ENCODE measurements at regions not wholly inside any gene's neighbourhood (a gene's known extent, or its start where the extent isn't known, plus 50 kb on each side); places are given as distances from the start of the nearest gene placed in this dataset.

- no peak for TF ChIP-seq POU2F2 (IDR thresholded peaks at IDR 0.05; ENCODE audit: low read depth, low read length)
- TF ChIP-seq SPI1 (IDR thresholded peaks at IDR 0.05; ENCODE audit: low read depth, low read length) = no peak
- TF ChIP-seq PAX5 (IDR thresholded peaks at IDR 0.05; ENCODE audit: insufficient read depth, low read length, severe bottlenecking) = no peak
- TF ChIP-seq POLR2A (IDR thresholded peaks at IDR 0.05; ENCODE audit: low read depth, low read length) = no peak
- TF ChIP-seq POLR2AphosphoS5 (IDR thresholded peaks at IDR 0.05; ENCODE audit: low read depth, low read length) = no peak
- no peak for TF ChIP-seq TAF1 (IDR thresholded peaks at IDR 0.05; ENCODE audit: low read depth, low read length)
- FAIRE-seq (no peak), DNase-seq (ENCODE audit: insufficient read length, low spot score) (no peak)
These were observed 201.3 kb upstream of the BTBD3 start for GRCh38 chr20:11716239-11716944.

DNA sequence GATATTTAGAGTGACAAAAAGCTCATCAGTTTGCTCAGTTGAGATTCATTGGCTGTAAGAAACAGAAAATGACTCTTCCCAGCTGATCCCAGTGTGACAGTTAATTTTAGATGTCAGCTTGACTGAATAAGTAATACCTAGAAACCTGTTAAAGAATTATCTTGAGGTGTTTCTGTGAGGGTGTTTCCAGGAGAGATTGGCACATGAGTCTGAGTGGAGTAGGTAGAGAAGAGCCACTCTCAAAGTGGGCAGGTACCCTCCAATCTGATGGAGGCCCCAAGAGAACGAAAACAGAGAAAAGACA lies 200.8 kb upstream of the BTBD3 start:
- TF ChIP-seq POLR2A (IDR thresholded peaks at IDR 0.05; ENCODE audit: low read depth, low read length) = no peak
- no peak for TF ChIP-seq POU2F2 (IDR thresholded peaks at IDR 0.05; ENCODE audit: low read depth, low read length)
- TF ChIP-seq TAF1 (IDR thresholded peaks at IDR 0.05; ENCODE audit: low read depth, low read length) = no peak
- no peak for TF ChIP-seq SPI1 (IDR thresholded peaks at IDR 0.05; ENCODE audit: low read depth, low read length)
- no peak for TF ChIP-seq POLR2AphosphoS5 (IDR thresholded peaks at IDR 0.05; ENCODE audit: low read depth, low read length)
- TF ChIP-seq PAX5 (IDR thresholded peaks at IDR 0.05; ENCODE audit: insufficient read depth, low read length, severe bottlenecking) = no peak
- FAIRE-seq (no peak), DNase-seq (ENCODE audit: insufficient read length, low spot score) (no peak)

DNA sequence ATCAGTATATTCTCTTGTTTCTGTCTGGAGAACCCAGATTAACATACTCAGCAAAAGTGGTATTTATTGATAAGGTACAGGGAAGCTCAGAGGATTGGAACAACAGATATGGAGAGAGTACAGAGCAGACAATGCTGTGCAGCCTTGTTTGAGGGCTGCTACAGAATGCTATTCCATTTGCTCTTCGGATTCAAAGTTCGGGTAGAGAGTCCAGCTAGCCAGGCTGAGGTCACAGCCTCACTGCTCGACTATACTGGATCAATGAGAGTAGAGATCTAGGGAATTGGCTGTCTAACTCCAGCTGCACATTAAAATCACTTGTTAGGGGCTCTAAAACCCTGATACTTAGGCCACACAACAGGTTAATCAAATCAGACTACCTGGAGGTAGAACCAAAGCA lies 200.1 kb upstream of the BTBD3 start:
- TF ChIP-seq TAF1 (IDR thresholded peaks at IDR 0.05; ENCODE audit: low read depth, low read length) = no peak
- no peak for TF ChIP-seq POLR2AphosphoS5 (IDR thresholded peaks at IDR 0.05; ENCODE audit: low read depth, low read length)
- no peak for TF ChIP-seq PAX5 (IDR thresholded peaks at IDR 0.05; ENCODE audit: insufficient read depth, low read length, severe bottlenecking)
- DNase-seq (ENCODE audit: insufficient read length, low spot score) (no peak), FAIRE-seq (no peak)

DNA sequence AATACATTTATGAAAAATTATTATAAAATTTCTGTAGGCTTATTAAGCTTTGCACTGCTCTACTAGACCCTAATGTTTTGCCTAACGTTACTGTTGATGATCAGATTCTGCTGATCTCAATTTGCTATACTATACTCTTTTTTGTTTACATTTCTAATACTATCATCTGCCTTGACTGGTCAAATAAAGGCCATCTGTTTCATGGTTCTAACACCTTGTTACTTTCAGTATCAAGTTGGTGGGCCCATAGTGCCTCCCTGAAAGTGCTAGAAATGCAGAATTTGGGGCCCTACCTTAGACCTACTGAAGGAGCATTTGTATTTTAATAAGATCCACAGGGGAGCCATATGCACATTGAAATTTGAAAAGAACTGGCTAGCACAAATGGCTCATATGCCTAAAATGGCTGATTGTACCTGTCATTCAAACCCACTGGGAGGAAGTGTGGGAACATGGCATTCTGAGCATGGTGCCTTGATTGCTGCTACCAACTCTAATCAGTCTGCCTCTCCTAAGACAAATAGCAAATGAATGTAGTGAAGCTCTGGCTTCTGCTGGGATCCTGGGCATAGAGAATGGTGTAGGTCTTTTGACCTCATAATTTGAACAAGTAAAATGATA lies 199.1 kb upstream of the BTBD3 start:
- DNase-seq (ENCODE audit: insufficient read length, low spot score) (no peak), FAIRE-seq (no peak)
- TF ChIP-seq SPI1 (IDR thresholded peaks at IDR 0.05; ENCODE audit: low read depth, low read length) (no peak), PAX5 (IDR thresholded peaks at IDR 0.05; ENCODE audit: insufficient read depth, low read length, severe bottlenecking) (no peak), POU2F2 (IDR thresholded peaks at IDR 0.05; ENCODE audit: low read depth, low read length) (no peak), POLR2AphosphoS5 (IDR thresholded peaks at IDR 0.05; ENCODE audit: low read depth, low read length) (no peak), TAF1 (IDR thresholded peaks at IDR 0.05; ENCODE audit: low read depth, low read length) (no peak)

DNA sequence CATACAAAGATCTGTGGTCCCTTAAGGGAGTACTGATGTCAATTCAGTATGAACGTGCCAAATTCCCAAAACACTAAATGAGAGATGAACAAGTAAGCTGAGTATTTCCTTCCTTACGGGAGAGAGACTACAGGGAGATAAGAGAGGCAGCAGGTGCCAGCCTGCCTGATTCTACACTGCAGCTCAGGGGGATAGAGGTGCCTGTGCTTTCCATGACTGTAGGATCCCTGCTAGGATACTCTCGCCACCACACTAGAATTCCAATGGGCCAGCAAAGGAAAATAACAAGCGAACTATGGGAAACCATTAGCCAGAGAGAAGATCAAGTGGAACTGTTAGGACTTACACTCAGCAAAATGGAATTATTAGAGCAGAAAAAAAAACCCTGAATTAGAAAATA lies 198.5 kb upstream of the BTBD3 start:
- no peak for DNase-seq (ENCODE audit: insufficient read length, low spot score)
- TF ChIP-seq POU2F2 (IDR thresholded peaks at IDR 0.05; ENCODE audit: low read depth, low read length) (no peak), PAX5 (IDR thresholded peaks at IDR 0.05; ENCODE audit: insufficient read depth, low read length, severe bottlenecking) (no peak), TAF1 (IDR thresholded peaks at IDR 0.05; ENCODE audit: low read depth, low read length) (no peak), POLR2A (IDR thresholded peaks at IDR 0.05; ENCODE audit: low read depth, low read length) (no peak), POLR2AphosphoS5 (IDR thresholded peaks at IDR 0.05; ENCODE audit: low read depth, low read length) (no peak), SPI1 (IDR thresholded peaks at IDR 0.05; ENCODE audit: low read depth, low read length) (no peak)
- FAIRE-seq = no peak

DNA sequence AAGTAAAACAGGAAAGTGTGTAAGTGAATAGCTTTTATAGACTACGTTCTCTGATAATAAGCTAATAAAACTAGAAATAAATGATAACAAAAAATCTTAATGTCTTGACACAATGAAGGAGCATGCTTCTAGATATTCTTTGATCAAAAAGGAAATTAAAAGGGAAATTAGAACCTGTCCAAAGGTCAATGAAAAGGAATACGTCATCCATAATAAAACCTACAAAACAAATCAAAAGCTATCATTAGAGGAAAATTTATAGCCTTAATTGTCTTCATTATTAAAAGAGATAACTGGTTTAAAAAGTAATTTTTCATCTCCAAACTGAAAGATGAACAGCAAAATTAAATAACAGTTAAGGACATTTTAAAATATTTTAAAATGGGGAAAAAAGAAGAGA lies 196.3 kb upstream of the BTBD3 start:
- TF ChIP-seq PAX5 (IDR thresholded peaks at IDR 0.05; ENCODE audit: insufficient read depth, low read length, severe bottlenecking) (no peak), POLR2AphosphoS5 (IDR thresholded peaks at IDR 0.05; ENCODE audit: low read depth, low read length) (no peak), POU2F2 (IDR thresholded peaks at IDR 0.05; ENCODE audit: low read depth, low read length) (no peak), TAF1 (IDR thresholded peaks at IDR 0.05; ENCODE audit: low read depth, low read length) (no peak), POLR2A (IDR thresholded peaks at IDR 0.05; ENCODE audit: low read depth, low read length) (no peak), SPI1 (IDR thresholded peaks at IDR 0.05; ENCODE audit: low read depth, low read length) (no peak)
- FAIRE-seq (no peak), DNase-seq (ENCODE audit: insufficient read length, low spot score) (no peak)

DNA sequence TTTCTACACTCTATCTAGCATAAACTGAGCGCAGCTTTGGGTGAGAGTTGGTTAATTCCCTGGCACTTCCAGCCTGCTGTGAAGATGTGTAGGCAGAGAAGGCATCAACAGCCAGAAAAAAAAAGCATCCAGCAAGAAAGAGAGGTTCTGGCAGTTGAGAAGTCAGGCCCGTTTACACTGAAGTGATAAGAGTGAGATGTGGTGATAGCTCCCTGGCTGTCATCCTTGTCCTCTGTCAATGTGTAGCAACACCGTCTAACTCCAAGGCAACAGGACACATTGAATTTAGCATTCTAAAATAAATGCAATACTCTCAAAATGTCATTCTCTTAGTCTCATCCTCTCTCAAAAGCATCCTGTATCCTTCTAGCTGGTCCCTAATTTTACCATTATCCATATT lies 193.6 kb upstream of the BTBD3 start:
- DNase-seq (ENCODE audit: insufficient read length, low spot score) = no peak
- FAIRE-seq = no peak
- TF ChIP-seq POLR2A (IDR thresholded peaks at IDR 0.05; ENCODE audit: low read depth, low read length) = no peak
- no peak for TF ChIP-seq PAX5 (IDR thresholded peaks at IDR 0.05; ENCODE audit: insufficient read depth, low read length, severe bottlenecking)
- TF ChIP-seq POU2F2 (IDR thresholded peaks at IDR 0.05; ENCODE audit: low read depth, low read length) = no peak
- TF ChIP-seq SPI1 (IDR thresholded peaks at IDR 0.05; ENCODE audit: low read depth, low read length) = no peak
- TF ChIP-seq TAF1 (IDR thresholded peaks at IDR 0.05; ENCODE audit: low read depth, low read length) = no peak
- TF ChIP-seq POLR2AphosphoS5 (IDR thresholded peaks at IDR 0.05; ENCODE audit: low read depth, low read length) = no peak

- DNase-seq (ENCODE audit: insufficient read length, low spot score) (no peak), FAIRE-seq (no peak)
- TF ChIP-seq PAX5 (IDR thresholded peaks at IDR 0.05; ENCODE audit: insufficient read depth, low read length, severe bottlenecking) (no peak), POLR2AphosphoS5 (IDR thresholded peaks at IDR 0.05; ENCODE audit: low read depth, low read length) (no peak), TAF1 (IDR thresholded peaks at IDR 0.05; ENCODE audit: low read depth, low read length) (no peak), POLR2A (IDR thresholded peaks at IDR 0.05; ENCODE audit: low read depth, low read length) (no peak), POU2F2 (IDR thresholded peaks at IDR 0.05; ENCODE audit: low read depth, low read length) (no peak), SPI1 (IDR thresholded peaks at IDR 0.05; ENCODE audit: low read depth, low read length) (no peak)
These were observed 191.7 kb upstream of the BTBD3 start for GRCh38 chr20:11726026-11726425.

GRCh38 chr20:11727708-11728107 lies 190.0 kb upstream of the BTBD3 start:
- FAIRE-seq = no peak
- DNase-seq (ENCODE audit: insufficient read length, low spot score) = no peak
- TF ChIP-seq TAF1 (IDR thresholded peaks at IDR 0.05; ENCODE audit: low read depth, low read length) (no peak), SPI1 (IDR thresholded peaks at IDR 0.05; ENCODE audit: low read depth, low read length) (no peak), PAX5 (IDR thresholded peaks at IDR 0.05; ENCODE audit: insufficient read depth, low read length, severe bottlenecking) (no peak), POU2F2 (IDR thresholded peaks at IDR 0.05; ENCODE audit: low read depth, low read length) (no peak), POLR2AphosphoS5 (IDR thresholded peaks at IDR 0.05; ENCODE audit: low read depth, low read length) (no peak), POLR2A (IDR thresholded peaks at IDR 0.05; ENCODE audit: low read depth, low read length) (no peak)

- FAIRE-seq = no peak
- TF ChIP-seq PAX5 (IDR thresholded peaks at IDR 0.05; ENCODE audit: insufficient read depth, low read length, severe bottlenecking) (no peak), POU2F2 (IDR thresholded peaks at IDR 0.05; ENCODE audit: low read depth, low read length) (no peak), POLR2AphosphoS5 (IDR thresholded peaks at IDR 0.05; ENCODE audit: low read depth, low read length) (no peak), SPI1 (IDR thresholded peaks at IDR 0.05; ENCODE audit: low read depth, low read length) (no peak), POLR2A (IDR thresholded peaks at IDR 0.05; ENCODE audit: low read depth, low read length) (no peak), TAF1 (IDR thresholded peaks at IDR 0.05; ENCODE audit: low read depth, low read length) (no peak)
- DNase-seq (ENCODE audit: insufficient read length, low spot score) = no peak
These were observed 188.8 kb upstream of the BTBD3 start for GRCh38 chr20:11728937-11729336.
